CD4-positive, alpha-beta T cell (primary cell): ENCODE measurements at regions not wholly inside any gene's neighbourhood (a gene's known extent, or its start where the extent isn't known, plus 50 kb on each side); places are given as distances from the start of the nearest gene placed in this dataset.

Source experiments
- ATAC-seq: fragments of 200-7000 bp; cut with Tn5 transposase; one replicate; pipeline ENCODE4 v1.10.0; 2022; ENCODE audit warnings: mild to moderate bottlenecking; ENCODE audit not compliant: poor library complexity
- CTCF ChIA-PET: fragments of 350-600 bp; sonication (Branson Sonifier 250); formaldehyde crosslinking; loops from one replicate; lab custom pipeline; 2021; ENCODE audit warnings: antibody characterized with exemption, inconsistent platforms; lab: Charles Lee
- POLR2A ChIA-PET: fragments of 350-600 bp; sonication (Branson Sonifier 250); formaldehyde crosslinking; loops from one replicate; lab custom pipeline; 2021; ENCODE audit warnings: antibody characterized with exemption, inconsistent platforms; lab: Charles Lee
- DNase-seq, 14 experiments: peaks; one replicate each; pipeline ENCODE4 v3.0.0-alpha.2; 2013 to 2020; ENCODE audit warnings: mixed read lengths in 2 of 14
- H3K27ac ChIP-seq, 2 donors: one replicate each; pipeline versions ENCODE4 v1.5.1 to v1.7.0; 2013; ENCODE audit warnings: low read length in 2 of 2, low read depth in 1 of 2, mild to moderate bottlenecking in 1 of 2
- H3K27me3 ChIP-seq, 2 experiments: 1 replicate in 1 of 2; 2 replicates in 1 of 2; pipeline versions ENCODE4 v1.6.1 to v1.7.0; 2013; ENCODE audit warnings: low read length in 2 of 2, control low read depth in 1 of 2, mild to moderate bottlenecking in 1 of 2, moderate library complexity in 1 of 2; ENCODE audit not compliant: insufficient read depth in 2 of 2, control insufficient read depth in 1 of 2
- H3K36me3 ChIP-seq: one replicate; pipeline ENCODE4 v1.6.1; 2013; ENCODE audit warnings: low read length, control low read depth; ENCODE audit not compliant: insufficient read depth
- H3K4me1 ChIP-seq: one replicate; pipeline ENCODE4 v1.6.1; 2013; ENCODE audit warnings: low read length, control low read depth; ENCODE audit not compliant: insufficient read depth
- H3K4me3 ChIP-seq: one replicate; pipeline ENCODE4 v1.5.1; 2013; ENCODE audit warnings: mild to moderate bottlenecking, low read length, moderate library complexity
- H3K9me3 ChIP-seq, 2 experiments: 1 replicate in 1 of 2; 2 replicates in 1 of 2; pipeline versions ENCODE4 v1.6.1 to v1.7.0; 2013; ENCODE audit warnings: low read length in 2 of 2, mild to moderate bottlenecking in 2 of 2, control low read depth in 1 of 2, moderate library complexity in 1 of 2; ENCODE audit not compliant: control insufficient read depth in 1 of 2, insufficient read depth in 1 of 2
- H3K27ac Mint-ChIP-seq: one replicate; pipeline ENCODE4 v1.8.0; 2020; ENCODE audit warnings: mixed read lengths
- H3K27me3 Mint-ChIP-seq: one replicate; pipeline ENCODE4 v1.8.0; 2021; ENCODE audit warnings: mixed read lengths
- H3K36me3 Mint-ChIP-seq: one replicate; pipeline ENCODE4 v1.8.0; 2021; ENCODE audit warnings: low read depth, mixed read lengths
- H3K4me1 Mint-ChIP-seq: one replicate; pipeline ENCODE4 v1.8.0; 2021; ENCODE audit warnings: low read depth, mixed read lengths
- H3K4me3 Mint-ChIP-seq: one replicate; pipeline ENCODE4 v1.8.0; 2020; ENCODE audit warnings: mild to moderate bottlenecking, mixed read lengths
- H3K9me3 Mint-ChIP-seq: one replicate; pipeline ENCODE4 v1.8.0; 2020; ENCODE audit warnings: mixed read lengths
- CTCF ChIP-seq: fragments of 200-600 bp; IDR thresholded peaks from one replicate; pipeline ENCODE4 v1.8.0; 2022; ENCODE audit warnings: antibody characterized with exemption, mild to moderate bottlenecking
- intact Hi-C, 2 experiments: fragments of 100-400 bp; cut with DNase I in 1 of 2; cut with micrococcal nuclease in 1 of 2; formaldehyde crosslinking; loops; one replicate each; pipeline versions ENCODE4 v1.15.1 to v1.9.0; 2023 to 2025; cut with DNase I, micrococcal nuclease

GRCh38 chr18:70506511-70506910, 217.7 kb downstream of the SOCS6 start:
- no peaks in the 10 kb centered on the region for H3K36me3 ChIP-seq
- ChIA-PET POLR2A (no interaction called here), CTCF (no interaction called here)
- no peak for ATAC-seq
- Mint-ChIP-seq H3K27ac (no peak overlapping the region), H3K4me1 (no peaks in the 10 kb centered on the region), H3K36me3 (no peaks in the 10 kb centered on the region), H3K9me3 (peaks cover 2% of the 10 kb centered on the region), H3K4me3 (no peak overlapping the region), H3K27me3 (no peaks in the 10 kb centered on the region)
- intact Hi-C loops = no loop called here
- no peaks in the 10 kb centered on the region for H3K9me3 ChIP-seq
- TF ChIP-seq CTCF = no peak
- no peaks in the 10 kb centered on the region for H3K4me1 ChIP-seq
- peaks cover 0 to 4% of the 10 kb centered on the region in 2 experiments for H3K27me3 ChIP-seq
- H3K27ac ChIP-seq = no peak overlapping the region
- DNase-seq = no peak
- no peak overlapping the region for H3K4me3 ChIP-seq

GRCh38 chr18:70503060-70503459, 214.2 kb downstream of the SOCS6 start:
- Mint-ChIP-seq H3K4me3 (no peak overlapping the region), H3K36me3 (no peaks in the 10 kb centered on the region), H3K9me3 (no peaks in the 10 kb centered on the region), H3K27ac (no peak overlapping the region), H3K27me3 (no peaks in the 10 kb centered on the region), H3K4me1 (no peaks in the 10 kb centered on the region)
- Histone ChIP-seq H3K27ac (no peak overlapping the region), H3K36me3 (no peaks in the 10 kb centered on the region), H3K9me3 (peaks cover 0 to 8% of the 10 kb centered on the region in 2 experiments), H3K27me3 (no peaks in the 10 kb centered on the region), H3K4me1 (no peaks in the 10 kb centered on the region), H3K4me3 (no peak overlapping the region)
- ChIA-PET CTCF (no interaction called here), POLR2A (no interaction called here)
- TF ChIP-seq CTCF = no peak
- intact Hi-C loops = no loop called here
- DNase-seq (no peak), ATAC-seq (no peak)

GRCh38 chr18:70501358-70501757, 212.5 kb downstream of the SOCS6 start:
- ChIA-PET POLR2A (no interaction called here), CTCF (interaction anchor here (1.4 kb wide), 1 partner anchor 10 kb away, joined by 3 read pairs; no protein-coding TSS in a partner anchor)
- TF ChIP-seq CTCF = no peak
- ATAC-seq (no peak), DNase-seq (no peak)
- Mint-ChIP-seq H3K4me3 (no peak overlapping the region), H3K9me3 (no peaks in the 10 kb centered on the region), H3K4me1 (no peaks in the 10 kb centered on the region), H3K36me3 (no peaks in the 10 kb centered on the region), H3K27ac (no peak overlapping the region), H3K27me3 (no peaks in the 10 kb centered on the region)
- no peaks in the 10 kb centered on the region for H3K36me3 ChIP-seq
- intact Hi-C loops = no loop called here
- H3K9me3 ChIP-seq = peaks cover 0 to 8% of the 10 kb centered on the region in 2 experiments
- no peak overlapping the region for H3K4me3 ChIP-seq
- H3K4me1 ChIP-seq = no peaks in the 10 kb centered on the region
- H3K27ac ChIP-seq = no peak overlapping the region
- no peaks in the 10 kb centered on the region for H3K27me3 ChIP-seq
